K562 (cell line): ENCODE measurements at regions not wholly inside any gene's neighbourhood (a gene's known extent, or its start where the extent isn't known, plus 50 kb on each side); places are given as distances from the start of the nearest gene placed in this dataset.

Experiments
- ATAC-seq: fragments of 200-7000 bp; cut with Tn5 transposase; 3 replicates; pipeline ENCODE4 v1.9.1; 2020; ENCODE audit warnings: moderate library complexity
- BruUV-seq: library from RNA; stranded (reverse); fragments of 400-500 nt; replicated peaks from 2 replicates; lab custom pipeline; 2021; lab: Mats Ljungman, UMichigan
- CTCF ChIA-PET: fragments of 300-600 bp; formaldehyde crosslinking; extraction: SDS; loops from one replicate; lab custom pipeline; 2021; ENCODE audit warnings: low intra/inter-chr PET ratio; lab: Yijun Ruan, JAX
- POLR2A ChIA-PET: fragments of 300-600, 350-650 bp; sonication (Branson Sonifier 250); formaldehyde crosslinking; extraction: SDS; loops from one replicate; lab custom pipeline; 2021; ENCODE audit warnings: antibody characterized with exemption, inconsistent platforms; lab: Yijun Ruan, JAX
- DNase-seq, 4 experiments: peaks; one replicate each; pipeline versions ENCODE4 v3.0.0 to v3.0.0-alpha.2; 2011 to 2018; ENCODE audit warnings: low spot score in 3 of 4, mixed read lengths in 3 of 4; ENCODE audit errors: extremely low read depth in 1 of 4
- FAIRE-seq: peaks from 2 replicates; lab custom pipeline; 2011; peaks lifted over from hg19 to GRCh38; lab: Jason Lieb, UNC
- H2AFZ ChIP-seq: 2 replicates; pipeline ENCODE4 v1.6.0; 2011; ENCODE audit warnings: low read depth, low read length, control low read depth, inconsistent platforms
- H3K27ac ChIP-seq: fragments of 200-600 bp; 3 replicates; pipeline ENCODE4 v1.8.0; 2011; ENCODE audit warnings: low read depth, mild to moderate bottlenecking, control low read depth, inconsistent platforms, low read length, moderate library complexity, mixed read lengths; ENCODE audit errors: extremely low read depth
- H3K27me3 ChIP-seq, 2 experiments: fragments of 300-600 bp in 1 of 2; 2 replicates in 1 of 2; 3 replicates in 1 of 2; pipeline versions ENCODE4 v1.6.0 to v1.8.0; 2011; ENCODE audit warnings: inconsistent platforms in 2 of 2, low read length in 2 of 2, mild to moderate bottlenecking in 1 of 2, mixed read lengths in 1 of 2, moderate library complexity in 1 of 2; ENCODE audit not compliant: control insufficient read depth in 2 of 2, insufficient read depth in 2 of 2
- H3K36me3 ChIP-seq: fragments of 300-600 bp; 3 replicates; pipeline ENCODE4 v1.8.0; 2011; ENCODE audit warnings: mild to moderate bottlenecking, low read length, inconsistent platforms; ENCODE audit not compliant: control insufficient read depth, insufficient read depth
- H3K4me1 ChIP-seq, 2 experiments: fragments of 200-600 bp in 1 of 2; replicated peaks in 1 of 2; 2 replicates in 1 of 2; 3 replicates in 1 of 2; pipeline versions ENCODE4 v1.5.1 to v1.8.0; 2011; ENCODE audit warnings: inconsistent platforms in 2 of 2, low read length in 2 of 2, mild to moderate bottlenecking in 1 of 2, mixed read lengths in 1 of 2, moderate library complexity in 1 of 2; ENCODE audit not compliant: control insufficient read depth in 2 of 2, insufficient read depth in 2 of 2
- H3K4me2 ChIP-seq: 2 replicates; pipeline ENCODE4 v1.6.1; 2011; ENCODE audit warnings: low read length, control low read depth, inconsistent platforms, mixed read lengths; ENCODE audit not compliant: insufficient read depth
- H3K4me3 ChIP-seq: fragments of 200-600 bp; sonication (generic), shearing (Covaris generic); 2 replicates; pipeline ENCODE4 v1.5.1; 2016; ENCODE audit warnings: control low read depth, inconsistent platforms
- H3K79me2 ChIP-seq: fragments of 200-600 bp; 3 replicates; pipeline ENCODE4 v1.8.0; 2011; ENCODE audit warnings: low read length, inconsistent platforms; ENCODE audit not compliant: control insufficient read depth, insufficient read depth
- H3K9ac ChIP-seq, 2 experiments: 2 replicates each; pipeline versions ENCODE4 v1.6.0 to v1.6.1; 2011; ENCODE audit warnings: low read depth in 2 of 2, low read length in 2 of 2, control low read depth in 1 of 2, inconsistent platforms in 1 of 2, mild to moderate bottlenecking in 1 of 2, mixed read lengths in 1 of 2; ENCODE audit not compliant: insufficient read depth in 1 of 2
- H3K9me1 ChIP-seq: one replicate; pipeline ENCODE4 v1.6.0; 2011; ENCODE audit warnings: inconsistent platforms, mild to moderate bottlenecking, low read length, moderate library complexity; ENCODE audit not compliant: control insufficient read depth, insufficient read depth
- H3K9me3 ChIP-seq: replicated peaks from 2 replicates; pipeline ENCODE4 v1.5.1; 2011; ENCODE audit warnings: low read depth, low read length, inconsistent platforms; ENCODE audit not compliant: control insufficient read depth, insufficient read depth
- H4K20me1 ChIP-seq: replicated peaks from 2 replicates; pipeline ENCODE4 v1.6.1; 2011; ENCODE audit warnings: low read length, inconsistent platforms, mixed read lengths; ENCODE audit not compliant: control insufficient read depth, insufficient read depth
- DMBX1 ChIP-seq: fragments of 250-450 bp; sonication (Bioruptor Pico); IDR thresholded peaks from 2 replicates; pipeline ENCODE4 v1.8.0; 2022; ENCODE audit warnings: inconsistent platforms, mild to moderate bottlenecking, moderate library complexity, borderline replicate concordance
- NONO ChIP-seq, 2 experiments: fragments of 200-400 bp in 1 of 2; fragments of 450-650 bp in 1 of 2; formaldehyde crosslinking in 1 of 2; IDR thresholded peaks; 2 replicates each; pipeline ENCODE4 v1.6.1; 2017; ENCODE audit warnings: low read depth in 2 of 2, mild to moderate bottlenecking in 2 of 2, moderate library complexity in 2 of 2, low read length in 1 of 2
- TCFL5 ChIP-seq: fragments of 250-450 bp; sonication (Bioruptor Pico); conservative IDR thresholded peaks from 2 replicates; pipeline ENCODE4 v1.6.1; 2021; ENCODE audit warnings: mild to moderate bottlenecking, moderate library complexity, matching md5 sums
- ZFP91 ChIP-seq: sonication (generic); formaldehyde crosslinking; IDR thresholded peaks from 2 replicates; pipeline ENCODE4 v1.8.0; 2022; ENCODE audit warnings: mild to moderate bottlenecking, missing genetic modification reagents
- WGBS: fragments of 100-300 bp; shearing (Covaris generic); methylation state at CpG from one replicate; pipeline ENCODE4 v1.1.6; 2016; ENCODE audit warnings: low coverage, mixed read lengths; ENCODE audit not compliant: insufficient coverage; ENCODE audit errors: missing lambda C conversion rate; 5-methylcytosine and 5-hydroxymethylcytosine counted together
- in situ Hi-C: fragments of 300-500 bp; cut with MboI; formaldehyde crosslinking; loops from 4 replicates; pipeline ENCODE4 v1.15.0; 2018; ENCODE audit warnings: inconsistent platforms, mixed read lengths
- intact Hi-C: fragments of 100-400 bp; cut with micrococcal nuclease; formaldehyde crosslinking; loops from 2 replicates; pipeline ENCODE4 v1.14.2; 2022
- TF ChIP-seq, protein P1 (sequence below): fragments of 200-400 bp; formaldehyde crosslinking; IDR thresholded peaks from 2 replicates; pipeline ENCODE4 v1.6.1; 2017; ENCODE audit warnings: mild to moderate bottlenecking, low read depth, low read length, moderate library complexity
- TF ChIP-seq, protein P2 (sequence below): IDR thresholded peaks from 2 replicates; pipeline ENCODE4 v1.6.1; 2016; ENCODE audit warnings: missing genetic modification characterization, missing compliant biosample characterization

GRCh38 chr7:29623973-29624372 is 60.3 kb downstream of the PRR15 start:
- 13% methylated on average over 2 of the region's 2 CpGs for WGBS

More at GRCh38 chr7:29623973-29624372, 60.3 kb downstream of the PRR15 start:
- ChIA-PET POLR2A (interaction anchor here (0.6 kb wide), 1 partner anchor 509 kb away, joined by 3 read pairs; no protein-coding TSS in a partner anchor), CTCF (no interaction called here)
- Histone ChIP-seq H3K9ac (no peak overlapping the region), H3K27me3 (peaks cover 3 to 16% of the 10 kb centered on the region in 2 experiments; a peak in 4 of 5 replicates), H3K27ac (no peak overlapping the region), H3K9me1 (no peaks in the 10 kb centered on the region), H4K20me1 (no peaks in the 10 kb centered on the region), H3K79me2 (no peaks in the 10 kb centered on the region), H3K4me1 (peaks cover 0 to 6% of the 10 kb centered on the region in 2 experiments; a peak in 1 of 5 replicates), H3K9me3 (no peaks in the 10 kb centered on the region), H2AFZ (no peak overlapping the region), H3K36me3 (no peaks in the 10 kb centered on the region), H3K4me2 (no peak overlapping the region), H3K4me3 (no peak overlapping the region)
- DNase-seq (no peak), FAIRE-seq (no peak), ATAC-seq (no peak)
- intact Hi-C loops (loop anchor here (10.0 kb wide), 1 partner anchor 699 kb away; no protein-coding TSS in a partner anchor), in situ Hi-C loops (no loop called here)
- TF ChIP-seq NONO (IDR thresholded peaks at IDR 0.05; ENCODE audit: low read depth in 2 of 2, low read length in 1 of 2) (no peak), TCFL5 (CRISPR knock-in tag) (no peak), DMBX1 (no peak), ZFP91 (no peak)
- TF ChIP-seq, protein P1, sequence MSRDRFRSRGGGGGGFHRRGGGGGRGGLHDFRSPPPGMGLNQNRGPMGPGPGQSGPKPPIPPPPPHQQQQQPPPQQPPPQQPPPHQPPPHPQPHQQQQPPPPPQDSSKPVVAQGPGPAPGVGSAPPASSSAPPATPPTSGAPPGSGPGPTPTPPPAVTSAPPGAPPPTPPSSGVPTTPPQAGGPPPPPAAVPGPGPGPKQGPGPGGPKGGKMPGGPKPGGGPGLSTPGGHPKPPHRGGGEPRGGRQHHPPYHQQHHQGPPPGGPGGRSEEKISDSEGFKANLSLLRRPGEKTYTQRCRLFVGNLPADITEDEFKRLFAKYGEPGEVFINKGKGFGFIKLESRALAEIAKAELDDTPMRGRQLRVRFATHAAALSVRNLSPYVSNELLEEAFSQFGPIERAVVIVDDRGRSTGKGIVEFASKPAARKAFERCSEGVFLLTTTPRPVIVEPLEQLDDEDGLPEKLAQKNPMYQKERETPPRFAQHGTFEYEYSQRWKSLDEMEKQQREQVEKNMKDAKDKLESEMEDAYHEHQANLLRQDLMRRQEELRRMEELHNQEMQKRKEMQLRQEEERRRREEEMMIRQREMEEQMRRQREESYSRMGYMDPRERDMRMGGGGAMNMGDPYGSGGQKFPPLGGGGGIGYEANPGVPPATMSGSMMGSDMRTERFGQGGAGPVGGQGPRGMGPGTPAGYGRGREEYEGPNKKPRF: no peak
- TF ChIP-seq, protein P2, sequence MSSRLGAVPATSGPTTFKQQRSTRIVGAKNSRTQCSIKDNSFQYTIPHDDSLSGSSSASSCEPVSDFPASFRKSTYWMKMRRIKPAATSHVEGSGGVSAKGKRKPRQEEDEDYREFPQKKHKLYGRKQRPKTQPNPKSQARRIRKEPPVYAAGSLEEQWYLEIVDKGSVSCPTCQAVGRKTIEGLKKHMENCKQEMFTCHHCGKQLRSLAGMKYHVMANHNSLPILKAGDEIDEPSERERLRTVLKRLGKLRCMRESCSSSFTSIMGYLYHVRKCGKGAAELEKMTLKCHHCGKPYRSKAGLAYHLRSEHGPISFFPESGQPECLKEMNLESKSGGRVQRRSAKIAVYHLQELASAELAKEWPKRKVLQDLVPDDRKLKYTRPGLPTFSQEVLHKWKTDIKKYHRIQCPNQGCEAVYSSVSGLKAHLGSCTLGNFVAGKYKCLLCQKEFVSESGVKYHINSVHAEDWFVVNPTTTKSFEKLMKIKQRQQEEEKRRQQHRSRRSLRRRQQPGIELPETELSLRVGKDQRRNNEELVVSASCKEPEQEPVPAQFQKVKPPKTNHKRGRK (tag): no peak
- no TSS peak for BruUV-seq
